ENCODE measurements at regions not wholly inside any gene's neighbourhood (a gene's known extent, or its start where the extent isn't known, plus 50 kb on each side); places are given as distances from the start of the nearest gene placed in this dataset.

GRCh38 chr2:163463411-163463810, 272.4 kb downstream of the FIGN start:
- intact Hi-C loops (cut with micrococcal nuclease) (no loop called here), in situ Hi-C loops (cut with MboI) (no loop called here)
- CTCF ChIA-PET (ENCODE audit: low intra/inter-chr PET ratio): no interaction called here
- no peak overlapping the region for H2AFZ ChIP-seq (ENCODE audit: low read depth, low read length)
- no peak for FAIRE-seq
- ATAC-seq: no peak
- POLR2A ChIA-PET: no interaction called here
- no peaks in the 10 kb centered on the region for H3K4me1 ChIP-seq (replicated peaks in 1 of 2; ENCODE audit: control insufficient read depth in 2 of 2, insufficient read depth in 2 of 2, low read length in 2 of 2)
- no TSS peak for BruUV-seq (replicated peaks)
- no peaks in the 10 kb centered on the region for H3K79me2 ChIP-seq (ENCODE audit: control insufficient read depth, insufficient read depth, low read length)
- H4K20me1 ChIP-seq (replicated peaks; ENCODE audit: control insufficient read depth, insufficient read depth, low read length): no peaks in the 10 kb centered on the region
- no peaks in the 10 kb centered on the region for H3K9me1 ChIP-seq (ENCODE audit: control insufficient read depth, insufficient read depth, low read length)
- no peaks in the 10 kb centered on the region for H3K27me3 ChIP-seq (ENCODE audit: control insufficient read depth in 2 of 2, insufficient read depth in 2 of 2, low read length in 2 of 2)
- no peaks in the 10 kb centered on the region for H3K36me3 ChIP-seq (ENCODE audit: control insufficient read depth, insufficient read depth, low read length)
- H3K9me3 ChIP-seq (replicated peaks; ENCODE audit: control insufficient read depth, insufficient read depth, low read depth, low read length): no peaks in the 10 kb centered on the region
- H3K9ac ChIP-seq (ENCODE audit: insufficient read depth in 1 of 2, low read depth in 2 of 2, low read length in 2 of 2): no peak overlapping the region
- DNase-seq (ENCODE audit: extremely low read depth in 1 of 4, low spot score in 3 of 4): no peak
- H3K4me2 ChIP-seq (ENCODE audit: insufficient read depth, low read length): no peak overlapping the region
- no peak for TF ChIP-seq IRF2 (CRISPR knock-in tag; IDR thresholded peaks at IDR 0.05)
- no peak for TF ChIP-seq SAFB (IDR thresholded peaks at IDR 0.05; ENCODE audit: borderline replicate concordance, low read depth, low read length)
- TF ChIP-seq ZBTB26 (CRISPR knock-in tag; IDR thresholded peaks at IDR 0.05): no peak
- no peak for TF ChIP-seq RAD21 (CRISPR knock-in tag; conservative IDR thresholded peaks at IDR 0.05 in 1 of 2, IDR thresholded peaks at IDR 0.05 in 1 of 2)
- no peak for TF ChIP-seq TEAD4 (IDR thresholded peaks at IDR 0.05; ENCODE audit: low read length)
- TF ChIP-seq TEAD4 (CRISPR knock-in tag; IDR thresholded peaks at IDR 0.05; ENCODE audit: borderline replicate concordance): no peak
- TF ChIP-seq HBP1 (CRISPR knock-in tag; IDR thresholded peaks at IDR 0.05): no peak
- no peak for TF ChIP-seq SUPT5H (IDR thresholded peaks at IDR 0.05)
- no peak for TF ChIP-seq CHD1 (IDR thresholded peaks at IDR 0.05; ENCODE audit: low read length)
- no peak for TF ChIP-seq ZNF354B (CRISPR knock-in tag; IDR thresholded peaks at IDR 0.05)
- 0% methylated on average over 3 of the region's 3 CpGs for WGBS (ENCODE audit: insufficient coverage, low coverage, missing lambda C conversion rate)
- H3K27ac ChIP-seq (ENCODE audit: extremely low read depth, low read depth, low read length): no peak overlapping the region
- no peak overlapping the region for H3K4me3 ChIP-seq
